Lower leg skin (tissue), 3 donors: ENCODE measurements at regions not wholly inside any gene's neighbourhood (a gene's known extent, or its start where the extent isn't known, plus 50 kb on each side); places are given as distances from the start of the nearest gene placed in this dataset.

Source experiments
- POLR2A ChIP-seq, 2 donors: fragments of 450-650 bp; IDR thresholded peaks; one replicate each; pipeline ENCODE4 v1.6.1; 2016 to 2017; ENCODE audit warnings: antibody characterized with exemption in 2 of 2, mild to moderate bottlenecking in 1 of 2, moderate library complexity in 1 of 2
- TF ChIP-seq, protein P1 (sequence below), 3 donors: fragments of 450-650 bp; IDR thresholded peaks; one replicate each; pipeline ENCODE4 v1.5.1; 2016; ENCODE audit warnings: antibody characterized with exemption in 3 of 3, mild to moderate bottlenecking in 3 of 3, moderate library complexity in 2 of 3

GRCh38 chr11:127873478-127873877, 713.9 kb downstream of the ETS1 start:
- TF ChIP-seq, protein P1, sequence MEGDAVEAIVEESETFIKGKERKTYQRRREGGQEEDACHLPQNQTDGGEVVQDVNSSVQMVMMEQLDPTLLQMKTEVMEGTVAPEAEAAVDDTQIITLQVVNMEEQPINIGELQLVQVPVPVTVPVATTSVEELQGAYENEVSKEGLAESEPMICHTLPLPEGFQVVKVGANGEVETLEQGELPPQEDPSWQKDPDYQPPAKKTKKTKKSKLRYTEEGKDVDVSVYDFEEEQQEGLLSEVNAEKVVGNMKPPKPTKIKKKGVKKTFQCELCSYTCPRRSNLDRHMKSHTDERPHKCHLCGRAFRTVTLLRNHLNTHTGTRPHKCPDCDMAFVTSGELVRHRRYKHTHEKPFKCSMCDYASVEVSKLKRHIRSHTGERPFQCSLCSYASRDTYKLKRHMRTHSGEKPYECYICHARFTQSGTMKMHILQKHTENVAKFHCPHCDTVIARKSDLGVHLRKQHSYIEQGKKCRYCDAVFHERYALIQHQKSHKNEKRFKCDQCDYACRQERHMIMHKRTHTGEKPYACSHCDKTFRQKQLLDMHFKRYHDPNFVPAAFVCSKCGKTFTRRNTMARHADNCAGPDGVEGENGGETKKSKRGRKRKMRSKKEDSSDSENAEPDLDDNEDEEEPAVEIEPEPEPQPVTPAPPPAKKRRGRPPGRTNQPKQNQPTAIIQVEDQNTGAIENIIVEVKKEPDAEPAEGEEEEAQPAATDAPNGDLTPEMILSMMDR (IDR thresholded peaks at IDR 0.05) = no peak
- TF ChIP-seq POLR2A (IDR thresholded peaks at IDR 0.05) = no peak
